ENCODE measurements at regions not wholly inside any gene's neighbourhood (a gene's known extent, or its start where the extent isn't known, plus 50 kb on each side); places are given as distances from the start of the nearest gene placed in this dataset.
"Not testable (repeated sequence)": the region's sequence is repeated elsewhere in the genome, so short reads cannot be mapped to it uniquely, and the experiment has no call there.

DNA sequence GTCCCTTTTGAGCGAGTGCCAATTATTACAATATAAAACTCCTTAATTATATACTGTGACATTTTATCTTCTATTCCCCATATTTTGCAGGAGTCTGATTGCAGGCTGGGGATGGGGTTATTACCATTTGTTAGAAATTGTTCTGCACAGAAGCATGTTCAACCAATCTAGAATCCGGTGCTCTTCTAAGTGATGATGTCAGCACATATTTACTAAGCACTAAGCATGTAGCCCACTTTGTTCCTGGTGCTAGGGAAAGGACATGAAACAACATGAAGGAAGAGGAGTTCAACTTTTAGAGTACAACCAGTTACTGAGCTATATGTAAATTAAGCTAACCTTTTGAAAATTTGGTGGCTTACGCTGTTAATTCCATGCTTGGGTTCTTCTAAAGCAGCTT is 52.8 kb upstream of the IL1RAPL2 start:
- DNase-seq, result no peak

GRCh38 chrX:104510801-104511200 is 55.2 kb upstream of the IL1RAPL2 start:
- no peak for DNase-seq

DNA sequence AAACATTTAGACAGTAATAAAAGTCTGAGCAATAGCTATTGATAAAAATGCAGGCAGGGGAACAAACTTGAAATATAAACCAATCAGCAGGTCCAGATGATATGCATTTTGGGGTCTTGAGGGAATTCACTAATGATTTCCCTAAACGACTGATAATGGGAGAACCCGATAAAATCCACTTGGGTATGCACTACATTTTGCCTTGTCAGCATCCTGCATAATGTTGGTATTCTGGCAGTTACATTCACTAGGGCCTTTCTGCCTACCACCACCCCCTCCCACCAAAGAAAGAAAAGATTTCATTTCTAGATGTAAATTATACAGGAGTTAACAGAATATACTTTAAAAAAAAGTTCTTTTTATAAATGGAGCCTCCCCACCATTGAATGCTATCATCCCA is 63.5 kb upstream of the IL1RAPL2 start:
- no peak for DNase-seq

DNA sequence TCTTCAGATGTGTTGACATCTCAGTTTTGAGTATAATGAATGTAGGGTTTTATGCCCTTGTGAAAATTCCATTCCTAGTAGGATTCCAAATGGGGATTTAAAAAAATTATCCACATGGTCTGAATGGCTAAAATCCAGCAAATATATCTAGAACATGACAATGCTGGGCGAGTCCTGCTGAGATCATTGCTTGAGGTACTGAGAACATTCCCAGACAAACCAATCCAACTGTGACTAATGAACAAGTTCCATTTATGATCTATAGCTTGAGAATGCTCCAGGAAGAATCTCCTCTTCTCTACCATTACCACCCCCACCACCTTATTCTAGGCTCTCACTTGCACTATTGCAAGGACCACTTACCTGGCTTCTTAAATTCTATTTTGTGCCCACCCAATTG is 77.2 kb upstream of the IL1RAPL2 start:
- DNase-seq, result no peak

- DNase-seq, result no peak
Measured at GRCh38 chrX:104486691-104487090, 79.3 kb upstream of the IL1RAPL2 start.

DNA sequence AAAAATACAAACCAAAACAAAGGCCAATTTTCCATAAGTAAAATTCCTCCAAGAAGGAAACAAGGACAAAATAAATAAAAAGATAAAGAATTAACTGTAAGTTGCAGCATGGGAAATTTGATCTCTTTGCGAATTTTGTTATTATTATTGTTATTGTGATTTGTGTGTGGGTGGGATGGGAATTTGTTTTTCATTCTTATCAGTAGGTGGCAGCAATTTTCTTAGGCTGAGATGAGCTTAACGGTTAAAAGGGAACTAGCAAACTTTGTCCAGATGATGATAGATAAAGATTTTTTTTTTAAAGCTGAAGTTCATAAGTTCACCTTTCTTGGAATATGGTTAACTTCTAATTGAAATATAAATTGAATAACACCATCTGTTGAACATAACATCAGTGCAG is 83.2 kb upstream of the IL1RAPL2 start:
- DNase-seq, result no peak

DNA sequence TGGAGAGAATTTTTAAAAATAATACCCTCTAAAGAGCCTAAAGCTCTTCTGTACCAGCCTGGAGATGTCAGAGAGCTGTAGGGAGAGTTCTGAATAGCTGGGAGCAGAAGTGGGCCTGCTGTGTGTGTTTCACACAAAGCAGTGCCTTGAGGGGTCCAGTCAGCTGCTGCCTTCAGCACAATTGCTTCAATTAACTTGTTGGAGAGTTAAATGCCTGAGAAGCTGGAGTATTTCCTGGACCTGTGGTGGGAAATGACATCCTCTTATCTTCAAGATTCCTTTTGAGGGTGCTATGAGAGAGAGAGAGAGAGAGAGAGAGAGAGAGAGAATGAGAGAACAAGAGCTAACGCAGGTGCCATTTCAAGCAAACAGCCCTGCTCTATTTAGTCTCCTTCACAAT is 96.2 kb upstream of the IL1RAPL2 start:
- no peak for DNase-seq

- no peak for DNase-seq
Measured at GRCh38 chrX:104459796-104460195, 106.2 kb upstream of the IL1RAPL2 start.

- not testable (repeated sequence) for DNase-seq
Measured at GRCh38 chrX:104457130-104457529, 108.9 kb upstream of the IL1RAPL2 start.

- no peak for DNase-seq
Measured at GRCh38 chrX:104450316-104450715, 115.7 kb upstream of the IL1RAPL2 start.

GRCh38 chrX:104445591-104445990 is 120.4 kb upstream of the IL1RAPL2 start:
- no peak for DNase-seq

DNA sequence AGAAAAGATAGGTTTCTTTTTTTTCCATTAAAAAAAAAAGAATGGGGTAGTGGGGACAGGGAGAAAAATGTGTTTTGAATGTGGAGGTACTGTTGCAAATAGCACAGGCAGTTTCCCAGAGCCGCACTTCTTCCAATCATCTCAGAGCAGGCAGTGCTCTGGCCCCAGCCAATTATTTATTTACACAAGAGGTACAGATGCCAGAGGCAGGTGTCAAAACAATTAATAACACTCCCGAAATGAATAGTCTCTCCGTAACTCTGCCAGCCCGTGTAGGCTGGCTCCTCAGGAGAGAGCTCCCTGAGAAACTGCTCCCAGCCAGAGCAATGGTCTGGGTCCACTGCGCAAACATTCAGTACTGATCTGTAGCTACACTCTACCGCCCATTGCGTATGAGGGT is 130.8 kb upstream of the IL1RAPL2 start:
- no peak for DNase-seq

DNA sequence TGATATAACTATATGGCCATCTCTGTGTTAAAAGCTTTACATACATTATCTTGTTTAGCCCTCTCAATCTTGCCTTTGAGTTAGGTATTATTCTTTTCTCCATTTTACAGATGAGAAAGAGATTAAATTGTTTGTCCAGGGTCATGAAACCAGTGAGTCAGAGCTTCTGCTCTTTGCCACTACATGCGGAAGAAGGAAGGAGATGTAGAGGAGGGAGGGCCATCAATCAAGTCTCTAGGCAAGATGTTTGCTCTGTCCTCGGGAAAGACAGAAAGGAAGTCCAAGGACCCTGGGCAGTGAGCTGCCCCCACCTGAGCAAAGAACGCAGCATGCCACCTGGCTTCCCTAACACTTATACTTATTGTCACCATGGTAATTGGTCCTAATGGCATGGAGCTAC is 133.7 kb upstream of the IL1RAPL2 start:
- DNase-seq, result no peak

DNA sequence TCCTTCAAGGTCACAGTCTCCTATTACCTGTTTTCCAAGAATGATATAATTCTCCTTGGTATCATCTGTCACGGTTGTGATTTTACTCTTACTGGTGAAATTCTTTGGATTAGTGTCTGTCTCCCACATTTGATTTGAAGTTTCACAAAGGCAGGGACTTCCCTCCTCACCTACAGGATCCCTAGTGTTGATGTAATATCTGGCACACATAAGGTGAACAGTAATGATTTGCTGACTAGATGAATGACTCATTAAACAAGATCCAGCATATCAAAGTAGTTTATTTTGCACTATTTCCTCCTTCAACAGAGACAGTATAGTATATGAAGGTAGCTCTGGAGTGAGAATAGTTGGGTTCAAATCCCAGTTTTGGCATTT is 135.3 kb upstream of the IL1RAPL2 start:
- DNase-seq, result no peak

- DNase-seq, result no peak
Measured at GRCh38 chrX:104430072-104430741, 135.8 kb upstream of the IL1RAPL2 start.

DNA sequence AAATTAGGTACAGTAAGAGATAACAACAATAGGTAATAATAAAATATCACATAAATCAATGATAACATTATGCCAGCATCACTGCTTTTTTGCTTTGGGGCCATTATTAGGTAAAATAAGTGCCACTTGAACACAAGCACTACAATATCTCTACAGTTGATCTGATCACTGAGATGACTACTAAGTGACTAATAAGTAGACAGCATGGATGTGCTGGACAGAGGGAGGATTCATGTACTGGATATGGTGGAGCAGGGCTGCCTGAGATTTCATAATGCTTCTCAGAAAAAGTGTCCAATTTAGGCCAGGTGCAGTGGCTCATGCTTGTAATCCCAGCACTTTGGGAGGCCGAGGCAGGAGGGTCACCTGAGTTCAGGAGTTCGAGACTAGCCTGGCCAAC is 137.8 kb upstream of the IL1RAPL2 start:
- no peak for DNase-seq

- no peak for DNase-seq
Measured at GRCh38 chrX:104427693-104428092, 138.3 kb upstream of the IL1RAPL2 start.

GRCh38 chrX:104427073-104427472 is 138.9 kb upstream of the IL1RAPL2 start:
- DNase-seq, result no peak

GRCh38 chrX:104420907-104421306 is 145.1 kb upstream of the IL1RAPL2 start:
- no peak for DNase-seq

- no peak for DNase-seq
Measured at GRCh38 chrX:104419926-104420325, 146.1 kb upstream of the IL1RAPL2 start.

GRCh38 chrX:104419211-104419610 is 146.8 kb upstream of the IL1RAPL2 start:
- DNase-seq, result no peak

GRCh38 chrX:104411800-104412199 is 154.2 kb upstream of the IL1RAPL2 start:
- no peak for DNase-seq

GRCh38 chrX:104400387-104400786 is 145.7 kb upstream of the ESX1 start:
- DNase-seq, result no peak

DNA sequence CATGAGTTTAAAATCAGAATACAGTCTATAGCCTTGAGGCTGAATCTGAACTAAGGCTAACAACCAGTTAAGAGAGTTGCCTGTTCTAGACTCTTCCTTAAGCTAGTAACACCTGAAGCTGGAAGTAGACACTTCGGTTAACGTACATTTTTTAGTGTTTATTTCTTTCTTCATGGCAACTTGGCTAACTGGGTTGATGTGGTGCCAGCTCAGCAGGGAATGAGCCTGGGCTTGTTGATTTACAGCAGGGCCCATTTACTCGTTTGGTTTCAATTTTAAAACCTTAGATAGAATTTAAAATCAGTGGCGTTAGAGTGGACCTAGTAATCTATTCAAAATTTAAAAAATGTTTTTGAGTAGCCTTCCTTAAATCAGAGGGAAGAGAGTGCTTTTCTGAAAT is 137.6 kb upstream of the ESX1 start:
- DNase-seq, result no peak

DNA sequence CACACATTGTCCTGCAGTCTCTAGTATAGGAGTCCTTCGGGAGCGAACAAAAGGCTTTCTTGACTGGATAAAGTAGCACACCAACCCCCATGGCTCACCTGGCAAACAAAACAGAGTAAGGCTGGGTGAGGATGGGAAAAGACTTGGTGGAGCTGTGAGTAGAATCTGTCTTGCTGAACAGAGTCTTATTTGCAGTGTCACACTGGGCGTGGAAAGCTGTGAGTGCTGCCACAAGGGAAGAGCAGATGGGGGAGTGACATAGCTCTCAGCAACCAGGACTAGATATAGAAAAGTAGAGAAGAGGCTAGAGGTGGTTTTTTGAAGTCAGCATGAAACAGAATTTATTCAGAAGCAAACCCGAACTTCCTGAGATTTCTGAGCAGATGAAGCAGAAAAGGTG is 137.2 kb upstream of the ESX1 start:
- DNase-seq, result no peak

GRCh38 chrX:104376937-104377336 is 122.2 kb upstream of the ESX1 start:
- no peak for DNase-seq

Measured in activated CD4-positive, alpha-beta T cell treated with anti-CD3 and anti-CD28 coated beads, Interleukin-2, amount 50 U/mL, for 4 hours (primary cell).